ENCODE measurements at regions not wholly inside any gene's neighbourhood (a gene's known extent, or its start where the extent isn't known, plus 50 kb on each side); places are given as distances from the start of the nearest gene placed in this dataset.
"Not testable (repeated sequence)": the region's sequence is repeated elsewhere in the genome, so short reads cannot be mapped to it uniquely, and the experiment has no call there.

DNA sequence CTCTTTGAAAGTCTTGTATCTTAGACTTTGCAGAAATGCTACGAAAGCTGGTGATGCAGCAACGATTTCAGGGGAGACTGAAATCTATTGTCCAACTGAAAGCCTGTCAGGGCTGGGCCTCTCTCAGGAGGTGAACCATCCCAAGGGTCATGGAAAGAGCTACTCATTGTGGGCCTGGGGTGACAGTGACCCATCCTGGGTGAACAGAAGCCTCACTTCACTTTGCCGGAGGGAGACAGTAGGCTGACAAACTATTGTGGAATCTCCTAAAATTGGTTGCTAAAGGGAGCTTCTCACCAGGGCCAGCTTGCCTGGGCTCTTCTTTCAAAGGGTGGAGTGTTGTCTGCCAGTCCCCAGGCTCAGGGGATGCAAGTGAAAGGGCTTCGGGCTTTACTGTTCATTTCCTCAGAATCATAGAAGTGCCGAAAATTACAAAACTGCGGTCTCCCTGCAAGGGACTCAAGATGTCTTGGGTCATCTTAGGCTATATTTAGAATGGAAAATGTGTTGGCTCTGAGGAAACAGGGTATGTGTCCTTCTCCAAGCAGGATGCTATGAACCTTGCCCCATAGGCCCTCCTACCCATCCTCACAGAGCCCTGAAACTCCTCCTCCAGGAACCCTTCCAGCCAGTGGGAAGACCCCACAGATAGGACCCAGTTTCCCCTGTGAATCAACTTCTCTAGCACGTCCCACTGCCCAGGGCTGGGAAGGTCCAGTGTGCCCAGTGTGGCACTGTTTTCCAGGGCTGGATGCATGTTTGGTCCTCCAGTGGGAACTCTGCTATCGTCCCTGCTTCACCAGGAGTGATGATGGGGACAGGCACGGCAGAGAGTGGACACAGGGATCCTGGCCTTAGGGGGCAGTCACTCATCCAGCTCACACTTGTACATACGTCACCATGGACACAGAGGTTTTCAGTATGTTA lies 173.4 kb upstream of the PLGLB2 start:
- H3K27me3 Mint-ChIP-seq; DNase-seq; POLR2A ChIA-PET; intact Hi-C loops (cut with micrococcal nuclease); H3K36me3 Mint-ChIP-seq (ENCODE audit: low read depth); ATAC-seq; CTCF ChIA-PET; H3K9me3 Mint-ChIP-seq: not testable (repeated sequence)
- Mint-ChIP-seq H3K4me3 (peak overlapping the region; percentile 2), H3K27ac (peak overlapping the region; percentile 20), H3K4me1 (ENCODE audit: low read depth) (peaks cover 12% of the 10 kb centered on the region)

DNA sequence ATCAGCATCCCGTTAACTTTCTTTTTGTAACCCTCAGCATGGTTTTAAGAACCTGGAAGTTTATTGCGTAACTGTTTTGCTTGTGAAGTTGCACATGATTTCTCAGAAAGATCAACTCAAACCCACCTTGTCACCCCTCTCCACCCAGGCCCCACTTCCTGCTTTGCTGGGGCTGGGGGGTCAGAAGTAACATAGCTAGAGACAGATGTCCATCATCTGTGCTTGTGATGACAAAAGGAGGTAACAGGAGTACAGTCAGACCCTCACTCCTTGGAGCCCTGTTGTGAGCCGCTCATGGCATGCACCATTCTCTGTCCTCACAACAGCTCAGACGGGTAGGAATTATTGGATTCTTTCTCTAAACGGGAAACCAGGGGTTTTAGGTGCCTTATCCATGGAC lies 172.7 kb upstream of the PLGLB2 start:
- intact Hi-C loops (cut with micrococcal nuclease); H3K27me3 Mint-ChIP-seq; DNase-seq; H3K4me1 Mint-ChIP-seq (ENCODE audit: low read depth); CTCF ChIA-PET; ATAC-seq; H3K36me3 Mint-ChIP-seq (ENCODE audit: low read depth); H3K9me3 Mint-ChIP-seq; POLR2A ChIA-PET: not testable (repeated sequence)
- Mint-ChIP-seq H3K27ac (peak overlapping the region; percentile 20), H3K4me3 (peak overlapping the region; percentile 21)

DNA sequence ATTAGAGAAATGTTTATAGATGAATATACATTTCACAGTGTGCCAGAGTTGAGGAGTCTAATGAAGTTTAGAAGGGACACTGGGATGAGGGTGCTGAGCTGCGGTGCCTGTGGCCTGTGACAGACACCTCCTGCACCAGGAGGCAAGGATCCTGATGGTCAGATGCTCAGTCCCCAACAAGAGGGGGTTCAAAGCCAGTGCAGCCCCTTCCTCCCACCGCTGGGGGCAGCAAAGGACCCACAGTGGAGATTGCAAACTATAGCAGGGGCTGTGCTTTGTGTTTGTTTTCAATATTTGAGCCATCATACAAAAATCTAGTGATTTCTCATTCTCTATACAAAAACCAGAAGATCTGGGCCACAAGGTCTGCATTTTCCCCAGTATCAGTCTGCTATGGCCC lies 170.5 kb upstream of the PLGLB2 start:
- H3K36me3 Mint-ChIP-seq (ENCODE audit: low read depth); ATAC-seq; H3K9me3 Mint-ChIP-seq; POLR2A ChIA-PET; CTCF ChIA-PET; H3K27me3 Mint-ChIP-seq; H3K4me1 Mint-ChIP-seq (ENCODE audit: low read depth); H3K27ac Mint-ChIP-seq; intact Hi-C loops (cut with micrococcal nuclease); H3K4me3 Mint-ChIP-seq; DNase-seq: not testable (repeated sequence)

DNA sequence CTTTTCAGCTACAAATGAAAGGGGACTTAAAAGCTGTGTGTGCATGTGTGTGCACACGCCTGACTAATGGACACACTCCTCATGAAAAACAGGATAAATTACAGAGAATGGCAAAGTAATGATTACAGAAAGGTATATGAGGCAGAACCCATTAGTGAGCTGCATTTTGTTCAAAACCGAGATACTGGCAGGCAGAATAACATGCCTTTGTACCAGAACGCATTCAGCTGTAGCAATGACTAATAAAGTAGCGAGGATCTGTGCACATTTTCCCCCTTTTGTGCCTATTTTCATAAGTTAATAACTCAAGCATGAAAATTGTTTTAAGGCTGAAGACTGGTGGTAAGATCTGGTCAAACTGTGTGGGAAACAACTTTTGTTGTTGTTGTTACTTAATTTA lies 165.7 kb upstream of the PLGLB2 start:
- H3K36me3 Mint-ChIP-seq (ENCODE audit: low read depth); DNase-seq; H3K27me3 Mint-ChIP-seq; H3K4me1 Mint-ChIP-seq (ENCODE audit: low read depth); H3K27ac Mint-ChIP-seq; intact Hi-C loops (cut with micrococcal nuclease); H3K4me3 Mint-ChIP-seq; H3K9me3 Mint-ChIP-seq; POLR2A ChIA-PET; CTCF ChIA-PET; ATAC-seq: not testable (repeated sequence)

DNA sequence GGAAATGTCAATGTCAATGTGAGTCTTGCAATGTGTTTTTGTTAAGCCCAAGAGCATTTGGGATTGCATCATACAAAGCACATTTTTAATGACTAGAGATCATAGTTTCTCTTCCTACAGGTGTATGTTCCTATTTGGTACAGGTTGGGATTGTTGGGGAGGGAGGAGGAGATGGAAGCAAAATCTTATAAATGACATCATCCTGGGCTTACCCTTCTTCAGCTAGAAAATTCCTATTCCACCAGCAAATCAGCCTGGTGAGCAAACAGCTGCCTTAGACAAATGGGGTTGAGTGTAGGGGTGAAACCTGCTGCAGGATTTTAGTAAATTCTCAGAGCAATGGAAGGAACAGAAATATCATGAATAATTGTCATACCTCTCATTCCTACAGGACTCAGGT lies 165.3 kb upstream of the PLGLB2 start:
- DNase-seq; CTCF ChIA-PET; H3K9me3 Mint-ChIP-seq; H3K27ac Mint-ChIP-seq; POLR2A ChIA-PET; intact Hi-C loops (cut with micrococcal nuclease); H3K4me1 Mint-ChIP-seq (ENCODE audit: low read depth); H3K4me3 Mint-ChIP-seq; H3K27me3 Mint-ChIP-seq; H3K36me3 Mint-ChIP-seq (ENCODE audit: low read depth): not testable (repeated sequence)
- ATAC-seq = peak; percentile 24

DNA sequence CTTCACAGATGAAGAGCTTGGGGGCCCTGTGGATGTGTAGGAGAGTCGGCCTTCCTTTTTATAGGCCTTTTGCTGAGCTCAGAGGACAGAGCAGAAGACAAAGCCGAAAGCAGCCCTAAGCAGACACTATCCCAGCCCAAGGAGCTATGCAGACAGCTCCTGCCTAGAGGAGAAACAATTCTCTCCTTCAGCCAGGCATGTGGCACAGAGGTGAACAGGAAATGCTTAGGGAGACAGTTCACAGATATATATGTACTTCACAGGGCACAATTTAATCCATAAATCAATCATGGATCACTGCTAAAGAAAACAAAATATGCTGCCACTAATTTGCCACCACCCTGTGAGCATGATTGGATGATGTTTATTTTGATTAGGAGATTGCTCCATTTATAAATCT lies 164.5 kb upstream of the PLGLB2 start:
- H3K36me3 Mint-ChIP-seq (ENCODE audit: low read depth); DNase-seq; intact Hi-C loops (cut with micrococcal nuclease); H3K27me3 Mint-ChIP-seq; ATAC-seq; CTCF ChIA-PET; H3K4me3 Mint-ChIP-seq; H3K4me1 Mint-ChIP-seq (ENCODE audit: low read depth); H3K27ac Mint-ChIP-seq; H3K9me3 Mint-ChIP-seq; POLR2A ChIA-PET: not testable (repeated sequence)

DNA sequence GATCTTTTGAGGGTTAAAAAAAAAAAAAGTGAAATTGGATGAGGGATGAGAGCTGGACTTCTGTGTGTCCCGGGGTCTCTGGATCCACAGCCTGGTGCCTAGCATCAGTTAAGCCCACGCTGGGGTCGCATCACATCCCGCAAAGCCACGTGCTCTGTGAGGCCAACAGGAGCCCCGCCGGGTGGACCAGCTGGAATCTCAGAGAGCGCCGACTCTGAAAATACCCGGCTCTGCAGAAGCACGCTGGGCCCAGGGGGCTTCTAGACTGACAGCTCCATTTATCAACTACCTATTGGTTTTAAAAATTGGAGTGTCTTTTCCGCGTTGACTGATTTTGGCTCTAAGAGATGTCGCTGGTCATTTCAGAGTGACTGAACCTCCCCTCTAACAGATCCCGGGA lies 164.1 kb upstream of the PLGLB2 start:
- H3K27me3 Mint-ChIP-seq; CTCF ChIA-PET; H3K27ac Mint-ChIP-seq; POLR2A ChIA-PET; H3K9me3 Mint-ChIP-seq; H3K4me3 Mint-ChIP-seq; ATAC-seq; H3K4me1 Mint-ChIP-seq (ENCODE audit: low read depth); intact Hi-C loops (cut with micrococcal nuclease); DNase-seq; H3K36me3 Mint-ChIP-seq (ENCODE audit: low read depth): not testable (repeated sequence)

DNA sequence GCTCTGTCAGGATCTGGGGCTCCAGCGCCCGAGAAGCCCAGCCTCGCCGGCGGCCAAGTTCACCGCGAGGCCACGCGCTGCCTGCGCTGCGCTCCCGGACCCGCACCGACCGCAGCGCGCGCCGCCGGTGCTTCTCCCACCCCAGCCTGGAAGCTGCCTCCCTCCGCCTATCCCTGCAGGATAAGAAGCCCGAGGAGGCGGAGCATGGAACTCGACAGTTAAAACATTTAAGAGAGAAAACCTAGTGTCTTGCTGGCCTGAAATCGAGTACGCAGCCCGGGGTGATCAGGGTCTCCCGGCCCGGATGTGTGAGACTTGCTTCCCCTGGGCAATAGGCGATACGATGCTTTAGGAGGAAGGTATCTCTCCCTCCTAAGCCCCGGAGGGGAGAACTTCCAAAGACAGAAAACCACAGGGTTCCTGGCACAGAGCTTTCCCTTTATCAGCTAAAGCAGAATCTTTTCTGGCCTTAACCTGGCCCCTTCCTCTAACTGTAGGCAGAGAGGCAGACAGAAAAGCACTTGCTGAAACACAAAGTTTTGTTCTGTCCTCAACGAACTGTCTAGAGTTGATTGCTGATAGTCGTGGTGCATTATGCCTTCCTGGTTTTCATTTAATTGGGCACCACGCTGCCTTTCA lies 163.5 kb upstream of the PLGLB2 start:
- ATAC-seq = peak; percentile 20
- H3K4me3 Mint-ChIP-seq; H3K27ac Mint-ChIP-seq; H3K4me1 Mint-ChIP-seq (ENCODE audit: low read depth); H3K36me3 Mint-ChIP-seq (ENCODE audit: low read depth); intact Hi-C loops (cut with micrococcal nuclease); H3K9me3 Mint-ChIP-seq; CTCF ChIA-PET; DNase-seq; POLR2A ChIA-PET; H3K27me3 Mint-ChIP-seq: not testable (repeated sequence)

DNA sequence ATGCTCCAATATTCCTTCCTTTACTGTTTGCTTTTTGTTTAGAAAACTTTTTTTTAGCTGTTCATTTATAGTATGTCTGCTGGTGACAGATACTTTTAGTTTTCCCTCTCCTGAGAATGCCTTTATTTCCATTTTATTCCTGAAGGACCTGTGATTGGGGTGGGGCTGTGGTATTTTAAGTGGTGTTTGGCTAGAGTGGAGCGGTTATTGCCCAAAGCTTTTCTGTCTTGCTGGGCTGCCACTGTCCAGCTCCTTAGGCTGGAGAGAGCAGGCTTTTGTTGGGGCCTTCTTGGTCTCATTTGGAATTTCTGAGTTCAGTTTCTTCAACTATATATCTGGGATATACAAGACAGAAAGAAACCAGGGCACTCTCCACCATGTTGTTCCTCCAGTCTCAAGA lies 160.0 kb upstream of the PLGLB2 start:
- intact Hi-C loops (cut with micrococcal nuclease); POLR2A ChIA-PET; DNase-seq; ATAC-seq; H3K9me3 Mint-ChIP-seq; H3K27me3 Mint-ChIP-seq; CTCF ChIA-PET; H3K4me1 Mint-ChIP-seq (ENCODE audit: low read depth); H3K4me3 Mint-ChIP-seq; H3K27ac Mint-ChIP-seq: not testable (repeated sequence)
- H3K36me3 Mint-ChIP-seq (ENCODE audit: low read depth) = peaks cover 10% of the 10 kb centered on the region

DNA sequence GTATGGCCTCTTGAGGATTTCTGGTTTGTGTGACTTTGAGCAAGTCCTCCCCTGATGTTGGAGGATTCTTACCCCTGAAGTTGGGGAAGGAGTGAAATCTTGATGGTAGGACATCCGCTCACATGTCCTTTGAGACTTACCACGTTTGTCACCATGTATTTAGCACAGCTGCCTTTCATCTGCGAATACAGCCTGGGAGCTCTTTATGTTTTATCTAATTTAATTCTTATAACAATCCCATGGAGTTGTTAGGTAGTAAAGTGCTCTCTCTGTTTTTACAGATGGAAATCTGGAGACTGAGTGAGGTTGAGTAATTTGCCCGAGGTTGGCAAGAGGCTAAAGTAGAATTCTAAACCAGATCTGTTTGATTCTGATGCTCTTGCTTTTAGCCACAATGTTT lies 154.9 kb upstream of the PLGLB2 start:
- H3K4me3 Mint-ChIP-seq; DNase-seq; H3K27ac Mint-ChIP-seq; H3K9me3 Mint-ChIP-seq; H3K36me3 Mint-ChIP-seq (ENCODE audit: low read depth); intact Hi-C loops (cut with micrococcal nuclease); ATAC-seq; CTCF ChIA-PET; H3K27me3 Mint-ChIP-seq; H3K4me1 Mint-ChIP-seq (ENCODE audit: low read depth); POLR2A ChIA-PET: not testable (repeated sequence)

DNA sequence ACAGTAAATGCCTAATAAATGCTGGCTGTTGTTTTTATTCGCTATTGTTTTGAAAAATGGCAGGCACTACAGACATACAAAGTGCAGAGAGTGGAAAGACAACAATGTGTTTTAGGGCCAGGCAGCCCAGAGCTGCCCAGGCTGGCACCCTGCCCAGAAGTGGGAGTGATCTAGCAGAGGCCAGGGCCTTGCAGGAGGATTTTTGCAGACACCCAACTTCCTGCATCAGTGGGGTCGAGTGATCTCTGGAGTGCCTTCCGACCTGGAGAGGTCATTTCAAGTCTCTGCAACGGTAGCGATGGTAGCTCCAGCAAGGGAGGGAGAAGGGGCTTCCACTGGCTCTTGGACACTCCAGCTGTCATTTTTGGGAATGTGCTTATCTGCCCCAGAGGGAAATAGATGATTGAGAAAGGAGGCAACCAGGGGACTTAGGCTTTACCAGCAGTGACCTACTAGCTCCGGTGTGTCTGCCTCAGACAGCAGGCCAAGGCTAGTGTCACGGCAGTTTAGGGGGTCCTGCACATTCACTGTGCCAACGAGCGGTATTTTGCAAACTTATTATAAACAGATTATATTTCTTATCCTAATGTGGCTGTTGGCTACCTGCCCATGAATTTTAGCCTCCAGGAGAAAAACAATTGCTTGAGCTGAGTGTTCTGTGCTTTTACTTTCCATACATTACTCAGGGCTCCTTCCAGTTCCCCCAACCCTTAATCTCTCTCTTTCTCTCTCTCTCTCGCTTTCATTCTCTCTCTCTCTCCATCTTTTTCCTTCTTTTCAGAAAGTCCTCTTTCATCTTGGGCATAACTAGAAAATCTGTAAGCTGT lies 153.9 kb upstream of the PLGLB2 start:
- POLR2A ChIA-PET; CTCF ChIA-PET; intact Hi-C loops (cut with micrococcal nuclease); H3K4me3 Mint-ChIP-seq; H3K36me3 Mint-ChIP-seq (ENCODE audit: low read depth); H3K9me3 Mint-ChIP-seq; H3K27ac Mint-ChIP-seq; H3K27me3 Mint-ChIP-seq; H3K4me1 Mint-ChIP-seq (ENCODE audit: low read depth): not testable (repeated sequence)
- DNase-seq (peak; percentile 61), ATAC-seq (peak; percentile 85)

DNA sequence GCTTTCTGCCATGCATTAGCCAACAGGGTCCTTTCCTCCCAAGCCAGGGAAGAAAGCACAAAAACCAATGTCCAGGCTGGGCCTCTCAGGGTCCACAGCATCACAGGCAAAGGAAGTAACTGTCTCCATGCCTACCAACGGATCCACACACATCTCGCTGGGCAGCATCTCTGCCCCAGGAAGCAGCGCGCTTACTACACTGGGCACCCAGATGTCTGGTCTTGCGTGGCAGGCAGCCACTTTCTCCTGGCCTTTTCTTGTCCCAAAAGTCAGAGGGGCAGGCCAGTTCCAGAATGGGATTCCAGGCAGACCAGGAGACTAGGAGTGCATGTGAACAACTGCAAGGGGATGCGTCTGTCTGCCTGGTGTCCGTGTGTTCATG lies 153.3 kb upstream of the PLGLB2 start:
- H3K27ac Mint-ChIP-seq; H3K4me3 Mint-ChIP-seq; CTCF ChIA-PET; H3K27me3 Mint-ChIP-seq; H3K4me1 Mint-ChIP-seq (ENCODE audit: low read depth); ATAC-seq; H3K36me3 Mint-ChIP-seq (ENCODE audit: low read depth); H3K9me3 Mint-ChIP-seq; POLR2A ChIA-PET; DNase-seq; intact Hi-C loops (cut with micrococcal nuclease): not testable (repeated sequence)
